Right hindlimb (tissue), 1 donor: ENCODE measurements at regions not wholly inside any gene's neighbourhood (a gene's known extent, or its start where the extent isn't known, plus 50 kb on each side); places are given as distances from the start of the nearest gene placed in this dataset.
"Not testable (repeated sequence)": the region's sequence is repeated elsewhere in the genome, so short reads cannot be mapped to it uniquely, and the experiment has no call there.

ENCODE experiments used
- DNase-seq: peaks from one replicate; pipeline ENCODE4 v3.0.0-alpha.2; 2018

DNA sequence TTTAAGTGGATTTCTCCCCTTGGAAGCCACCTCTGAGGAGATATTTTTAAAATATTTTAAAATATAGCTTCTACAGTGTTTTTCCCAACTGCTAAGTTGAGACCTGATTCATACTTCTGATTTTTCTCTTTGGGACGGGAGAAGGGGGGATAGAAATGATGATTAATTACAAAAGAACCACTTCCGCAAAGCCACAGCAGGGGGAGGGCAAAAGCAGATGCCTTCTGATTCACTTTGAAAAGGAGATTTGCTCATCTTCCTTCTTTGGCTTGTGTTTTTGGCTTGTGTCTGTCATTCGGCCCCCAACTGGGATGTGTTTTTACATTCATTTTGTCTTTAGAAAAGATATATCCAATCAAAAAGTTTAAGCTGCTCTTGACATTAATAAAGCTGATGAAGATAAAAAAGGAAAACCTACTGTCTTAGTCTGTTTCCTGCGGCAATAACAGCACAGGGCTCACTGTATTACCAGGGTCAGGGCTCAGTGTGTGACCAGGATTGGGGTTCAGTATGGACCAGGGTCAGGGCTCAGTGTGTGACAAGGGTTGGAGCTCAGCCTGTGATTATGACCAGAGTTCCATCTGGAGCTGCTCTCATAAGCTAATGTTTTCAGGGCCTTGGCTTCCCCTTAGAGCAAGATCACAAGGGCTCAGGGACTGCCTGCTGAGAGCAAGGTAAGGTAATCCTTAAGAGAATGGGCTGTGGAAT, 223.2 kb downstream of the MTHFS start:
- DNase-seq = no peak

DNA sequence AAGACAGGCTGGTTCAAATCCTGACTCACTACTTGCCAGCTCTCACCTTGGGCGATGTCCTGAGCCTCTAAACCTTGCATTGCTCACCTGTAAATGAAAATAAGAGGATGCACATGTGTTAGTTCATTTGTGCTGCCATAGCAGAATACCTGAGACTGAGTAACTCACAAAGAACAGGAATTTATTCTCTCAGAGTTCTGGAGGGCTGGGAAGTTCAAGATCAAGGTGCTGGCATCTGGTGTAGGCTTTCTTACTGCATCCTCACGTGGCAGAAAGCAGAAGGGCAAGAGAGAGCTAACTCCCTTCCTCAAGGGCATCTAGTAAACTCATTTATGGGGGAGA, 222.7 kb downstream of the MTHFS start:
- no peak for DNase-seq

DNA sequence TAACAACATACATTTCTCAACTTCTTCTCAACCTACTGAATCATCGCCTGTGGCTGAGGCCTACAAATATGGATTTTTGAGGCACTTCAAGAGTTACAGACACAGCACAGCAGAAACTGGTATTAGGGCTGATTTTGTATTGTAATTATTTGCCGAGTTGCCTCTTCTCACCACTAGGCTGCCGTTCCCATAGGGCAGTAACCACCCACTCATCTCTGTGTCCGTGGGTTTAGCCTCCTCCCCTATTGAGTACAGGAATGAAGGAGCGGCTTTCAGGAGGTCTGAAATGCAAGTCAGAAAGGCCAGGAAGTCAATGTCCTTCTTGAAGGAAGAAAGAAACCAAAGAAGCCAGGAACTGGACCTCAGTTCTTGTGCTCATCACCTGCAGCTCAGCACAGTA, 220.8 kb downstream of the MTHFS start:
- DNase-seq = no peak

DNA sequence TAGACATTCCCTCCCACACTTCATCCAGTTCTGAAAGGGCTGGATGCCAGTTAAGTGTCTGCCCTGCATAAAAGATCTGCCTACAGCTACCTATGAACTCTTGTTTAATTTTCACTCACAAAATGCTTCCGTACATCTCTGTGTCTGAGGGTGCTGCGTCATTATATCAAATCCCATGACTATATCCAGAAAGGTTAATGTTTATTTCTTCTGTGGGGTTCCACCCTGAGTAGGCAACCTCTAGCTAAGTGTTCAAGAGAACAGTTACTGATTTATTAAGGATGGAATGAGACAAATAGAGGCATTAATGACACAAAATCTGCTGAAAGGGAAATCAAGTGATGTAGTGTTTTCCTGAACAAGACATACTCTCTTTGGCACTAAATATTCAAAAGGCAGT, 220.2 kb downstream of the MTHFS start:
- DNase-seq = no peak

DNA sequence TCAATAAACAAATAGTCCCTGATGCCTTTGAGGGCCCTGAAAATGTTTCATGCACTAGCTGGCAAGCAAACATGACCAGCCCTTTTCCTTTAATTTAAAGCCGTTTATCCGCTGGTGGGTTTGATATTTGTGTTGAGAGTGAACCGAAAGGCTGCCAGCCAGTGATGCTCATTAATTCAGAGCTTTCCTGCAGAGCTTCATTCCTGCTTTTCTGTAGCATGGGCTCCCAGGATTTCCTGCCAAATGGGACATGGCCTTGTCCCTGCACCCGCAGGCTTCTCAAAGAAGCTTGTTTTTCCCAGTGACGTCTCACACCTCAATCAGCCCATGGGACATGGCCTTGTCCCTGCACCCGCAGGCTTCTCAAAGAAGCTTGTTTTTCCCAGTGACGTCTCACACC, 219.6 kb downstream of the MTHFS start:
- no peak for DNase-seq

DNA sequence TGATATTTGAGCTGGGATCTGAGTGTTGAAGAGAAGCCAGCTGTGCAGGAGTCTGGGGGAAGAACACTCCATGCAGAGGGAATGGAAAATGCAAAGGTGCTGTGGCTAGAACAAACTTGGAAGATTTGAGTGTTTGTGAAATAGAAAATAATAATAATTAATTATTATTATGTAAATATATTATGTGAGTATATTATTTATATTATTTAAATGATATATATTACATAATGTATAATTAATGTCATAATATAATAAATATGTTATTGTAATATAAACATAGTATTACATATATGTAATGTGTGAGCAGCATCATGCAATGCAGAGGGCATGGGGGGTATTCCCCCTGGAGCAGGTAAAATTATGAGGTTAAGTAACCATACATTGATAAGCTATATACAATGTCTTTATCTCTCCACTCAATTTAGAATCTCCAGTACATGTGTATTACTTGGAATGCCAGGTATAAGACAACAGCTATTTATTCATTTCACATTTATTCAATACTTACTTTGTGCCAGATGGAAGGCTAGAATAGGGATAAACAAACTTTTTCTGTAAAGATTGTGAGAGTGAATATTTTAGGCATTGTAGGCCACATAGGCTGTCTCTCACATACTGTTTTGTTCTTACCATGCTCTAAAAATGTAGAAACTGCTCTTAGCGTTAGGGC, 218.6 kb downstream of the MTHFS start:
- DNase-seq = no peak

DNA sequence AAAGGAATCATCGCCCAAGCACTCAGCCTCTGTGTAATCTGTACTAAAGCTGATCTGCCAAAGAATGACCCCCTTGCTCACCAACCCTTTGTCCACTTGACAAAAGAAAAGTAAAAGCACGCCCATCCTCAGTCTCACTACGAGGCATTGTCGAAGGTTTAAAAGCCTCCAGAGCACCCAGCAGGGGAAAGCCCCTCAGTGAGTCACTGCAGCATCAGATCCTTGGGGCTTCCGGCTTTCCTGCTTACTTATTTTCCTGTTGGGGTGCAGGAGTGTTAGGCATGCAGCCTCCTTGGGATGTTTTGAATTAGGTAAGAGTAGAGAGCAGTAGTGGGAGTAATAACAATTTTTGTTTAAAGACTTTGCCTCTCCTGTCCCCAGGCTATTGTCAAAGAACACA, 216.1 kb downstream of the MTHFS start:
- DNase-seq = no peak

DNA sequence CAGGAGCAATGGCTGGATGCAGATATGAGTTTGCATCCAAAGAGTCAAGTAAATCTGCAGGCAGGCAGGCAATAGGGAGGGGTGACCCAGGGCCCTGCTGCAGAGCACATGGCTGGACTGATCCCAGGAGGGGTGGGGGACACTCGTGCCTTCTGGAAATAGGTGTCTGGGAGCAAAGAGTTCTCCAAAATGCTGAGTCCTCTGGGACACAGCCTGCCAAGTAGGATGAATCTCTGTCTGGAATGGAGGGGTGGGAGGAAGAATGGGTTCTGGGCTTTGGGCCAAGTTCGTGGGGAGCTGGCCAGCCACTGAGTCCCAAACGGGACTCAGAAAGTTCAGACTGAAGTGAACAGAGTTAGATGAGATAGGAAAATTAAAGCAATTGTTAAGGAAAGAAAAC, 214.5 kb downstream of the MTHFS start:
- peak; percentile 67 for DNase-seq

DNA sequence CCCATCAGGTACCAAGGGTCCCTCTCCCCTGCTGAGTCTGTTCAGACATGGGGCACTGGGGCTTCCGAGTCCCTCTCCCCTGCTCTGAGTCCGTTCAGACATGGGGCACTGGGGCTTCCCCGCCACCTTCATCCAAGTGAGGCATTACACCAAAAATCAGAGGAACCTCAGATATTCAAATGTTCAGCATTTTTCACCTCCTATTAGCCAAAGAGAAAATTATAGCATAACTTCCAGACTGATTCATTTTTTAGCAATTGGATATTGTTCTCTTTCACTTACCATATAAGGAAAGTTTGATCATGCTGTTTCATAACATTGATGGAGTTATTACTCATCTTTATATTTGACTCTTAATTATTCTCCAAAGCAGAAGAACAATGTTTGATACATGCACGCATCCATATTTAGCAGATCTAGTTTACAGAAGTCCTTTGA, 213.9 kb downstream of the MTHFS start:
- DNase-seq = no peak

DNA sequence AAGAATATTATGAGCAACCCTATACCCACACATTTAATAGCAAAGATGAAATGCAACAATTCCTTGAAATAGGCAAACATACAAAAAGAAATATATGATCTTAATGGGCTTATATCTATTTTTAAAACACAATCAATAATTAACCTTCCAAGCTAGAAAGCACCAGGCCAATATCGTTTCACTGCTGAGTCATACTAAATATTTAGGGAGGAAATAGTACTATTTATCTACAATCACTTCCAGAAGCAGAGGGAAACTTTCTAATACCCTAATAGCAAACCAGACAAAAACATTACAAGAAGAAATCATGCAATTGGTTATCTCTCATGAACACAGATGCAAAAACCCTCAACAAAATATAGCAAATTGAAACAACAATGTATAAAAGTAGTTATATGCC, 207.8 kb downstream of the MTHFS start:
- no peak for DNase-seq

DNA sequence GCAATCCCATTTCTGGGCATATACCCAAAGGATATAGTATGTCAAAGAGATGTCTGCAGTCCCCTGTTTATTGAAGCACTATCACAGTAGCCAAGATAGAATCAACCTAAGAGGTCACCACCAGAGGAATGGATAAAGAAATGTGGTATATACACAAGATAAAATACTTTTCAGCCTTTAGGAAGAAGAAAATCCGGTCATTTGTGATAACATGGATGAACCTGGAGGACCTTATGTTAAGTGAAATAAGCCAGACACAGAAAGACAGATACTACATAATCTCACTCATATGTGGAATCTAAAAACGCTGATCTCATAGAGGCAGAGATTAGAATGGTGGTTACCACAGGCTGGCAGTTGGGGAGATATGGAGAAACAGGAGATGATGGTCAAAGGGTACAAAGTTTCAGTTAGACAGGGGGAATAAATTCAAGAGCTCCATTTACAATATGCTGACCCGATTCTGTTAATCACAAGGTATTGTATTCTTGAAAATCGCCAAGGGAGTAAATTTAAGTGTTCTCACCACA, 195.8 kb downstream of the MTHFS start:
- no peak for DNase-seq

DNA sequence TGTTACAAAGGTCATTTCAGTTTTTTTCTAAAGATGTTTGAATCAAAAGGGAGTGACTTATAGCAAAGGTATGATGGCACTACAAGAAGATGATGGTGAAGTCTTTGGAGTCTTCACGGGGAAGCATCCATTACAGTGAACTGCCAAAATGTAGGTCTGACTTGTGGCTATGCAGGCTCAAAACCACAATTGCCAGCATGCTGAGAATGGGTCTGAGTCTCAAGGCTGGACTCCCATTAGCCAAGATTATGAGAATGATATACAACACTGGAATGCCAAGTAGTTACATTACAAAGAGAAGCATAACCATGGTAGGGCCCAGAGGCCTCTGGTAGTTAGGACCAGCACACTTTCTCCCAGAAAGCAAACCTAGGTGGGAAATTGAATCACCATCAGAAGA, 194.2 kb downstream of the MTHFS start:
- DNase-seq = no peak

DNA sequence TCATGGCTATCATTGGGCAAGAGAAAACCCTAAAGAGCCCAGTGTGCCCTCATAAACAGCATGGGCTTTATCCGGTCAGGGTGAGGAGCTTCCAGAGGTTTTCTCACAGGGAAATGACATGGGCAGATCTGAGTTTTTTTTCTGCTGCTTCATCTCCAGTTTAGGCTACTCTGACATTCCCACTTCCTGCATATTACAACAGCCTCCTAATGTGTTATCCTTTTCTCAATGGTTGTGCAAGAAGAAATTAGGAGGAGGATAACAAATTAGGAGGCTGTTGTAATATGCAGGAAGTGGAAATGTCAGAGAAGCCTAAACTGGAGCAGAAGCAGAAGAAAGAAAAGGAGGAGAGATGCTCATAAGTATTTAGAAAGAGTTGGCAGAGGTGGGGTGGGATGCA, 175.6 kb downstream of the MTHFS start:
- no peak for DNase-seq

DNA sequence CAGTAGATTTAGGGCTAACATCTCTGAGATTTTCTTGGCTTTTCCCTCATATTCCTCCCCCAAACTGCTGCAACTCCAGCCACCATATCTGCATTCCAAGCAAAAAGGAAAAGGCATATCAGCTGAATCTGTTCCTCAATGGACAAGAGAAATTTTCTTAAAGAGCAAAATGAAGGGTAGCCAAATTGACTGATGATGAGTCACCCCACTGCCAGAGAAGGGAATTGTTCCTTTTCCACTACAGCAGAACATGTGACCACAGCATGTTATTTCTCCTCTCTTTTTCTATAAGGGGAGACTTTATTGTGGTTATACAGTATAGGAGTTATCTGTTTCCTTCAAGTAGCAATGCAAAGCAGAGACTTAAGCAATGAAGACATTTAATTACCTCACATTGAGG, 172.5 kb downstream of the MTHFS start:
- DNase-seq = no peak

DNA sequence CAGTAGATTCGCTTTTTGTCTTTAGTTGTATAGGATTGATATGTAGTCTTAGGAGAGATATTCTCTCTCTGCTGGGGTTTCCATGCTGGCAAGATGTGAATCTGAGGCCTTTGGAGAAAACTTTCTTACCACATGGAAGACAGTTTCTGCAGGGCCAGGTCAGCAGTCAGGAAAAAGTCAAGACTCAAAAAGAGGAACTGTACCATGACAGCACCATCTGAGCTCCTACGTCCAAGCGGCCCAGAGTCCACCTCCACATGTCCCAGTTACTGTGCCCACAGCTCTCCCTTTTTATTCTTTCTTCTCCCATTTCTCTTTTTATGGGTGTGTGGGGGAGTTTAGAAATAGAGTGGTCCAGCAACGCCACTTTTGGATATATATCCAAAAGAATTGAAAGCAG, 172.0 kb downstream of the MTHFS start:
- no peak for DNase-seq

DNA sequence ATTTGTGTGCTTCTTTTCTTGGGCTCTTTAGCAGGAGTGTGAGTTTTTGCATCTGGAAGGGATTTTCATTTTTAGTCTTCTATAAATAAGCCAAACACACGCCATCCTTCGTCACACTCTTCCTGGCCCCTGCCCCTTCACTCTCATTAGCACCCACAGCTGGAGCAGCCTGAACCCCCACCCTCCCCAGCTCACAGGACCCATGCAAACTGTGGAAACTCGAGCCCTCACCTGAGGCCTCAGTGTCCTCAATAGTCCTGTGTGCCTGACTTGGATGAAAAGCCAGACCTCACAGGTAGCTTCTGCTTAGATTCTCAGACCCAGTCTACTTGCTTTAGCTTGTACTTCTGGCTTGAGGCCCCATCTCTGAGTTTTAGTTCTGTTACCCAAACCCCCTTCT, 167.9 kb downstream of the MTHFS start:
- DNase-seq = no peak

DNA sequence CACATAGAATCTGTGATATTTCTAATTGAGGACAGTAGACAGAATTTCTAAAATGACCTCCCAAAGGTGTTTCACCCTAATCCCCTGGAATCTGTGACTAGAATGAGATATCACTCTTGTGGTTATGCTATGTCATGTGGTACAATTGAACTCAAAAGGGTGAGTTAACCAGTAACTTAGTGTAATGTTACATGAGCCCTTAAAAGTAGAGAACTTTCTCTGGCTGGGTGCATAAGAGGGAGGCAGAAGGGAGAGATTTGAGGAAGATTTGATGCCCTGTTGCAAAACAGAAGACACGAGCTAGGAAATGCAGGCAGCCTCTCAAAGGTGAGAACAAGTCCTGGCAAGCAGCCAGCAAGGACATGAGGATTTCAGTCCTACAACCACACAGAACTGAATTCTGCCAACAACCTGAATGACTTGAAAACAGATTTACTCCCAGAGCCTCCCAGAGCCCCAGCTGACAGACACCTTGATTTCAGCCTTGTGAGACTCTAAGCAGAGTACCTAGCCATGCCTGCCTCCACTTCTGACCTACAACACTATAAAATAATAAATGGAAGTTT, 160.3 kb downstream of the MTHFS start:
- DNase-seq = no peak

DNA sequence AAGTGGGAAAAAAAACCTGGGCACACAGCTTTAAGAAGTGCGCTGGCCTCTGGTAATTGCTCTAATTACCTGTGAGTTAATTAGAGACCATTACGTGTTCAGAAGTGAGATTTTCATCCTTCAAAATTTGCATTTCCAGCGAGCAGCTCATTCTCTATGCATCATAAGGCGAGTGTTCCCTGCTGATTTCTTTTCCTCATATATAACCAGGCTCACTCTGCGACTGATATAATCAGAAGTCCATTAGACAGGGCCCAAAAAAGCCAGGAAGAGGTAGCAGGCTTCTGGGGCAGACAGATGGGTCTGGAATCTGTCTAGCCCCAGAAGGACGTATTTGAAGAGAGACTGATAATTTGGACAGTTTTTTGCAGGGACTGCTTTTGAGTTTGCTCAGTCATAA, 158.7 kb downstream of the MTHFS start:
- no peak for DNase-seq

DNA sequence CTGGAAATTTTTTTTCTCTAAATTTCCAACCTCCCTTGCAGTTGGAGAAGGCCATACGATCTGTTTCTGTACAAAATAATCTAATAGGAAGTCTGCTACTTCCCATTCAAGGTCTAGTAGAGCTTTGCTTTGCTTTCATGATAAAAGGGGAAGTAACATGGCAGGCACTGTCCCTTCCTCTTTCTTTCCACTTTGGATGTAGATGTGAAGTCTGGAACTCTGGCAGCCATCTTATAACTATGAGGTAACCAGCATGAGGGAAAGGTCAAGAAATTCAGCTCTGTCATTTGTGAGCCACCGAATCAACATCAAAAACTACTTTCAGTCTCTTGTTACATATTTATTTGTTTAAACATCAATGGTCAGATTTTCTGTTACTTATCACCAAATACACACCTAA, 156.3 kb downstream of the MTHFS start:
- DNase-seq = no peak

DNA sequence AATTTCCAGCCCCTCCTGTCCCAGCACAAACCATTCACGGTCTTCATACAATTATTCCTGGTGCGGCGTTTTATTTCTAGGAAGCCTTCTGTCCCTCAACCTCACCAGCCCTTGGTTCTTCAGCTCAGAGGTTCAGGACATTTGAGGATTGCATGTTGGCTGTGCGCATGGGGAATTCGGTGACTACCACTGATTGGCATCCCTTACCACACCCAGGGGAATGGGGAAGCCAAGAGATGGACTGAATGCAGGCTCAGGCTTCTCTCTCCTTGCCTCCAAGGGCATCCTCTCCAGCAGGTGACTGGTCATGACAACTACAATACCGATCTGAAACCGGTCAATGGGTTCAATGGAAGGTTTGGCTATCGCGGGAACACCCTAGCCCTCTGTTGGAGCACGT, 153.8 kb downstream of the MTHFS start:
- DNase-seq = no peak

DNA sequence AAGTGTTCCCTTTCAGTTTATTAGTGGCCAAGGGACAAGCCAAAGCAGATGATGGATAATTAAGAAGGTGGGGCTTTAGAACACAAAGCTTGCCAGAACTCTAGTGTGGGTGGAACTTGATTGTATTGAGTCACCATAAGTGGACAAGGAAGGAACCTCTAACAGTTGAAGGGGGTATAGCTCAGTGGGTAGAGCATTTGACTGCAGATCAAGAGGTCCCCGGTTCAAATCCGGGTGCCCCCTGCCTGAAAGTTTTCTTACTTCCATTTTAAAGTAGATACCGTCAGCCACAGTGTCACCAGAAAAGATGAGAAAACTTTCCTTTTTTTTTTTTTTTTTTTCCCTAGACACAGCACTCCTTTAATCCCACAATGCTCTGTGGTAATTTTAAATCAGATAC, 152.3 kb downstream of the MTHFS start:
- DNase-seq = not testable (repeated sequence)

DNA sequence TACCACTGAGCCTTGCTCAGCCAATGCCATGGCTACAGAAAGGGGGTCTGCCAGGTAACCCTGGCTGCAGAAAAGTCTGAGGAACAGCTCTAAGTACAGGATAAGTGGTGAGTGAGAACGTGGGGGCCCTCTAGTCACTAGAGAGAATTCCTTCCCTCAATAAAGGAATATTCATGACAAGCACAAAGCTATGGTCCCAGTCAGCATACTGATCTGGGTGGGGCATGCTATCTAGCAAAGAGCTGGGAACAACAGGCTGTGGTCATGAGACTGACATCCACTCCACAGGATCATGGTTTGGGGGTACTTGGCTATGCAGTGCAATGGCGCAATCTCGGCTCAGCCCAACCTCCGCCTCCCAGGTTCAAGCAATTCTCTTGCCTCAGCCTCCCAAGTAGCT, 140.4 kb downstream of the MTHFS start:
- DNase-seq = no peak

DNA sequence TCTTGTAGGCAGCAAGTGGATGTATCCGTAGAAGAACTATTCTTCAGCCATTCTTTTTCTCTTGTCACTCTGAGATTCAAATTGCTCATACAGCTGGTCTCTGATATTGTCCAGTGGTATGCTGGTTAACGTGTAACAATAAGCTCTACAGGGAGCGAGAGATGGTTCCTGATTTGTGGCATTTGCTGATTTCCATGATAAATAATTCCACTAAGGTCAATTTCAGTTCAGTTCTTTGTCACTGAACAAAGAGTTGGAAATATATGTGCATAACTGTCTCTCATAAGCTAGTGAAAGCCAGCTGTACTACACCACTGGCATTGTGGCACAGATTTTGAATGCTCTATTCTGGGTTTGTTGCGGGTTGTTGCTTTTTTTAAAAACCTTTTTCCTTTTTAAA, 131.7 kb downstream of the MTHFS start:
- no peak for DNase-seq

DNA sequence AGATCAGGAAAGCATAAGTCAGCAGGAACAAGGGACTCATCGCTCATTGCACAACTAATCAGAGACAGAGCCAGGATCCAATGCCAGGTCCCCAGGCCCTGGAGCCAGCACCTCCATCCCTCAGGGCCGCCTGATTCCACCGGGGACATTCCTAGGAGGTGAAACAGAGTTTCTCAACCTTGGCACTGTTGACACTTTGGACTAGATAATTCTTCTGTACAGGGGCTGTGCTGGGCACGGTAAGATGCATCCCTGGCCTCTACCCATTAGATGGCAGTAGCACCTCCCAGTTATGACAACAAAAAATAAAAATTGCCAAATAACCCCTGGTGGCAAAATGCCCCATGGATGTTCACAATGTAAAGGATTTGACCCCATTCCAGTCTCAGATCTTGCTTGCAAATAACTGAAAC, 127.7 kb downstream of the MTHFS start:
- no peak for DNase-seq
